SK-N-MC (cell line): ENCODE measurements at regions not wholly inside any gene's neighbourhood (a gene's known extent, or its start where the extent isn't known, plus 50 kb on each side); places are given as distances from the start of the nearest gene placed in this dataset.

ENCODE experiments used
- EZH2 ChIP-seq: fragments of 200-600 bp; sonication (generic); IDR thresholded peaks from one replicate; pipeline ENCODE4 v1.6.1; 2017; ENCODE audit warnings: antibody characterized with exemption
- POLR2AphosphoS5 ChIP-seq: IDR thresholded peaks from 2 replicates; pipeline ENCODE4 v1.6.1; 2012; ENCODE audit warnings: mild to moderate bottlenecking, low read depth, low read length, borderline replicate concordance

DNA sequence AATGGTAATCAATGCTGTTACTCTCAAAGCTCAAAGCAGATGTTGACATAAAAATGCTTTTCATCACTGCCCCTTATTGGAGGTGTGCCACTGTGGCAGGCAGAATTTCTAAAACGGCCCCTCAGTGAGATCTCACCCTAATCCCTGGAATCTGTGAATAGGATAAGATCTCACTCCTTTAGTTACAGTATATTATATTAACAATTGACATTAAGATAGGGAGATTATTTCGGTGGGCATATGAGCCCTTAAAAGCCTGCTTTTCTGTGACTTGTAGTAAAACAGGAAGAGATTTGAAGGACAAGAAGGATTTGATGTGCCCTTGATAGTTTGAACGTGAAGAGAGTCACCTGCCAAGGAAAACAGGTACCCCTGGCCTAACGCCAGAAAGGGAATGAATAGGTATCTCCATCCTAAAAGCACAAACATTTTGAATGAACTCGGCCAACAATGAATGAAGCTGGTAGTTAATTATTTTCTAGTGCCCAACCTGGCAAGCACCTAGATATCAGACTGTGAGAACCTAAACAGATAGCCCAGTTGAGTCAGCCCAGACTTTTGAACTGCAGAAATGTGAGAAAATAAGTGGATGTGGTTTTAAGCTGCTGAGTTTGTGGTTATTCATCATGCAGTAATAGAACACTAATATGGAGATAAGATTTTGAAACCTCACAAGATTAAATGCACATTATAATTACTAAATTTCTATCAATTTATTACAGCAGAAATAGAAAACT lies 881.6 kb downstream of the PCDH18 start:
- TF ChIP-seq EZH2: no peak
- no peak for TF ChIP-seq POLR2AphosphoS5
